Activated CD4-positive, CD25-positive, alpha-beta regulatory T cell (primary cell): ENCODE measurements at regions not wholly inside any gene's neighbourhood (a gene's known extent, or its start where the extent isn't known, plus 50 kb on each side); places are given as distances from the start of the nearest gene placed in this dataset.
"Not testable (repeated sequence)": the region's sequence is repeated elsewhere in the genome, so short reads cannot be mapped to it uniquely, and the experiment has no call there.

Experiments
- DNase-seq, 4 experiments: peaks; one replicate each; lab custom pipeline; 2025; lab: John Stamatoyannopoulos, UW

GRCh38 chr17:36846410-36847292 lies 90.6 kb upstream of the LHX1 start:
- no peak for DNase-seq

DNA sequence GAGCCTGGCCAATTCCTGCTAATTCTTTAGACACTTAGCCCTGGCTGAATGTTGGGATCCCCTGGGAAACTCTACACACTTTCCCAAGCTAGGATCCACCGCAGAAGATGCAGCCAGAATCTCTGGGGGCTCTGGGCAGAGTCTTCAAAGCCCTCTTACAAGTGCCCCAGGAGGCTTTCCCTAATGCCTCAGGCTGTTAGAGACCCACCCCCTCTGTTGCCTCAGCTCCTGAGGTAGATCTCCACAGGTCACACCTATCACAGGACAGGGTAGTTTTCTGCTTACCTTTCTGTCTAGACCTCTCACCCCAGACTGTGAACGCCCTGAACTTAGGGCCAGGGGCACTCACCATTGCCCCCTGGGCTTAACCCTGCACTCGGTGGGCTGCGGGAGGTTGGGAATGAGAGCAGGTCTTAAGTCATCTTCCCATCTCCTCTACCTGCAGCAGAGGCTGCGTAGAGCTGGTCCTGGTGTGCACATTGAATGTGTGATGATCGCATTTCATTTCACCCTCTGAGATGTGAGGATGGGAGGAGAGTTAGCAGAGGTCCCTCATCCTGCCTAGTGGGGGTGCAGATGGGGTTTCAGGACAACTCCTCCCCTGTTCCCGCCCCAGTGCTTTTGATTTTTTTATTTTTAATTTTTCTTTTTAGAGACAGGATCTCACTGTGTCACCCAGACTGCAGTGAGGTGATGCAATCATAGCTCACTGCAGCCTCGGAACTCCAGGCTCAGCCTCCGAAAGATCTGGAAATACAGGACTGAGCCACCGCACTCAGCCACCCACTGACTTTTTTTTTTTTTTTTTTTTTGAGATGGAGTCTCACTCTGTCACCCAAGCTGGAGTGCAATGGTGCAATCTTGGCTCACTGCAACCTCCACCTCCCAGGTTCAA lies 89.0 kb upstream of the LHX1 start:
- DNase-seq: no peak

- not testable (repeated sequence) for DNase-seq
These were observed 88.3 kb upstream of the LHX1 start for GRCh38 chr17:36849020-36849419.

DNA sequence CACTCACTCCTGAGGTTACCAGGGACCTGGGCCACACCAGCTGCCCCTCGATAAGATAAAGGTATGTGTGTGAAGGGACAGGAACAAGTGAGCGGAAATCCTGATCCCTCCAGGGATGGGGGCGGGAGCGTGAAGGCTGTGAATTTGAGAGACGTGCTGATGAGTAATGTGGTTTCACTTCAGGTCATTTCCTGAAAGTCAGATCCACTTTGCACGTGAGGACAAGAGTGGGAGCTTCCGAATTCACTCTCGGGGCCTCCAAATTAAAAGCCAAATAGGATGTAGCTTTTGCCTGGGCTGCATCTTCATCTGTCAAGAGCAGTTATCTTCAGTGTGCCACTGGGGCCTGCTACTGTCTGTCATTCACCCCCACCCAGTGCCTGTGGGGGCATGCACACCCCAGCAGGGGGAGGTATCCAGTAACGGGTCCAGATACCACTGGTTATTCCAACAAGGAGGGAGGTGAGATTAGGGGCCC lies 87.4 kb upstream of the LHX1 start:
- DNase-seq: peak in 2 of 4 experiments; percentile 5 to 8

DNA sequence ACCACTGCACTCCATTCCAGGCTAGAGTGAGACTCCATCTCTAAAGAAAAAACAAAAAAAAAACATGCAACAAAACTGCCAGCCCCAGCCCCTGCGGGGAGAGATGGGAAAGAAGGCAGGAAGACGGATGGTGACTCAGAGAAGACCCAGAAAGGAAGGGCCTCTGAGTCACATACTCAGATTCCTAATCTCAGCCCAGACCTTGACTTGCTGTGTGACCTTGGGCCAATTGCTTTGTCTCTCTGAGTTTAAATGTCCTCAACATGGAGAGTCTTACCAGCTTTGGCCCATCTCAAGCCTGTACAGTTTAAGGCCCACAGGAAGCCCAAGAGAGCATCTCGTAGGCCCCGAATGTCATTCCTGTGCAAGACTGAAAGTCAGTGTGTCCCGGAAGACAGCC lies 86.5 kb upstream of the LHX1 start:
- no peak for DNase-seq

- DNase-seq: no peak
These were observed 86.0 kb upstream of the LHX1 start for GRCh38 chr17:36851250-36851649.

DNA sequence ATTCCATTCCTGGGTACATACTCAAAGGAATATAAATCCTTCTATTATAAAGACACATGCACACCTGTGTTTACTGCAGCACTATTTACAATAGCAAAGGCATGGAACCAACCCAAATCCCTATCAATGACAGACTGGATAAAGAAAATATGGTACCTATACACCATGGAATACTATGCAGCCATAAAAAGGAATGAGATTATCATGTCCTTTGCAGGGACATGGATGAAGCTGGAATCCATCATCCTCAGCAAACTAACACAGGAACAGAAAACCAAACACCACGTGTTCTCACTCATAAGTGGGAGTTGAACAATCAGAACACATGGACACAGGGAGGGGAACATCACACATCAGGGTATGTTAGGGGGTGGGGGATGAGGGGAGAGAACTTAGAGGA lies 84.8 kb upstream of the LHX1 start:
- not testable (repeated sequence) for DNase-seq

GRCh38 chr17:36854982-36855381 lies 82.3 kb upstream of the LHX1 start:
- DNase-seq: no peak

- no peak for DNase-seq
These were observed 81.8 kb upstream of the LHX1 start for GRCh38 chr17:36855459-36855858.

- no peak for DNase-seq
These were observed 81.1 kb upstream of the LHX1 start for GRCh38 chr17:36856222-36856621.

DNA sequence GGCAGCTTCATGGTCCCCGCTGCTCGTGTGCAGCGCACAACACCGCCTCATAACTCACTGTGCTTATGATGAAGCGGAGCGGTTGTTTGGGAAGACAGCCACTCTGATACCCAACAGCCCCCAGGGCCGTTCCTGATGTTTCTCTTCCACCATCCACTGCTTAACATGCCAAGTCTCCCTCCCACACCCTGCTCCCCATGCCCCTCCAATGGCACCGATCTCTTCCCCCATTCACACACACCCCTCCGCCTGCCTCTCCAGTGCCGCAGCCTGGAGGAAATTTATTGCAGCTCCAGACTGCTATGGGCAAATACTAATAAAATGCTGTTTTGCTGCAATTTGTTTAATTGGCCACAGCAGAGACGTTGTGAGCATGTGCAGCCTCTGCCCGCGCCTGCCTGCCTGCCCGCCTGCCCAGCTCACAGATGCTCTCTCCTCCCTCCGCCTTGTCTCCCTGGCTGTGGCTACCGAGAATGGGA lies 80.3 kb upstream of the LHX1 start:
- DNase-seq: no peak

- DNase-seq: no peak
These were observed 79.6 kb upstream of the LHX1 start for GRCh38 chr17:36857698-36858097.

DNA sequence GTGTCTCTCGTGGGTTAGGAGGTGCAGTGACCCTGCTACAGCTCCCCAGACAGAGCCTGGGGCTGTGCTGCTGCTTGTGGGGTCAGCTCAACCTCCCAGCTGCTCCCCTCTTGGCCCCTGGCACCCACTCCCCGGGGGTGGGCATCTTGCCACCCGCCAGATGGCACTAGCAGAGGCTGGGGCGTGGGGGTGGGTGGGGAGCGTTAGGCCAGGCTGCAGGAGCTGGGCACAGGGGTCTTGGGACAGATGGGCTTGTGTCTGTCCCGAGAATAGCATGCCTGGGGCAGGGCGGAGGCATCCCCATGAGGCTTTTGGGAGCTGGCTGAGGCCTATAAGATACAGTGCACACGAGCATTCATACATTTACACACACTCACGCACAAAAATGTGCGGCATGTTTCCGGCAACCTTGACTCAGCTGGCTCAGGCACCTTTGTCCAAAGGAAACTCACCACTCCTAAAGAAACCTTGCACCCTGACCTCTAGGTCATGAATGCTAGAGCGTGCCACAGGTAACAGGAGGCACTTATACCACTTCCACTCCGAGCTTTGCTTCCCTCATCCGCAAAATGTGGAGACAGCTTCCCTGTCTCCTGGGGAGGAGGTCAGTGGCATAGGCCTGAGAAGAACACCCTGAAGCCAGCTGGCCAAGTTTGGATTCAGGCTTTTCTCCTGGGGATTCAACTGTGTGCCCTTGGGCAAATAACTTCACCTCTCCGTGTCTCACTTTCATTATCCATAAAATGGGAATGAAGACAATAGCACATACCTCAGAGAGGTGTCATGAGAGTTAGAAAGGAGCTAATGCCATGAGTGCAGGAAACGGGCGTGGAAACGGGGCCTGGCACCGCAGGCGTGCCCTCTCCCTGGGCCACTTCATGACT lies 78.9 kb upstream of the LHX1 start:
- DNase-seq: no peak

DNA sequence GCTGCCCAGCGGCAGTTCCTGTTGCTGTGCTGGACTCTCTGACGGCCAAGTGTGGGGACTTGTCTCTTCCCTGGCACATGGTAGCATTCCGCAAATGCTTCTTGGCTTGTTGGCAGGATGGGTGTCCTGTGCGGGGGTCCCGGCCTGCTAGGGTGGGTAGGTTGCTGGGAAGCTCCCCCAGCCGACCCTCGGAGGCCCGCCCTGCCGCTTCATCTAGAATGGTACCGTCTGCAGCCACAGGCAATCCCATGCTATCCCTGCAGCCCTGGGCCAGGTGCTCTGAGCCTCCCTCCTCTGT lies 78.3 kb upstream of the LHX1 start:
- no peak for DNase-seq

- DNase-seq: no peak
These were observed 77.6 kb upstream of the LHX1 start for GRCh38 chr17:36859706-36860105.

DNA sequence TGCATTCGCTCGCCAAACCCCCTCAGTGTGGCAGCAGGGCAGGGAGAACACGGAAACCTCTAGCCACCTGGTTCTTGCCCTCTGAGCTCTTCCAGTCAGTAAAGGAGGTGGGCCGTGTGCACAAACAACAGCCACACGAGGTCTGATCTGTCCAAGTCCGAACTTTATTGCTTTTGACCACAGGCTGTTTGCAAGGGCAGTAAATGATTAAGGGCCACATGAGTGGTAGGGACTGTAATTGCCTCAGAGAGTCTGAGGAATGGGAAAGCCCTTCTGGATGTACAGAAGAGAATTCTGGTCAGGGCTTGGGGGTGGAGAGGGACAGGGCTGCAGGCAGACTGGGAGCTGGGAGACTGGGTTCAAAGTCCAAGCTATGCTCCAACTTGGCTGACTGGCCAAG lies 75.7 kb upstream of the LHX1 start:
- DNase-seq: no peak

- DNase-seq: no peak
These were observed 75.0 kb upstream of the LHX1 start for GRCh38 chr17:36862116-36862920.

GRCh38 chr17:36863131-36863530 lies 74.1 kb upstream of the LHX1 start:
- DNase-seq: no peak

GRCh38 chr17:36863676-36864612 lies 73.3 kb upstream of the LHX1 start:
- no peak for DNase-seq
